ENCODE measurements at regions not wholly inside any gene's neighbourhood (a gene's known extent, or its start where the extent isn't known, plus 50 kb on each side); places are given as distances from the start of the nearest gene placed in this dataset.

DNA sequence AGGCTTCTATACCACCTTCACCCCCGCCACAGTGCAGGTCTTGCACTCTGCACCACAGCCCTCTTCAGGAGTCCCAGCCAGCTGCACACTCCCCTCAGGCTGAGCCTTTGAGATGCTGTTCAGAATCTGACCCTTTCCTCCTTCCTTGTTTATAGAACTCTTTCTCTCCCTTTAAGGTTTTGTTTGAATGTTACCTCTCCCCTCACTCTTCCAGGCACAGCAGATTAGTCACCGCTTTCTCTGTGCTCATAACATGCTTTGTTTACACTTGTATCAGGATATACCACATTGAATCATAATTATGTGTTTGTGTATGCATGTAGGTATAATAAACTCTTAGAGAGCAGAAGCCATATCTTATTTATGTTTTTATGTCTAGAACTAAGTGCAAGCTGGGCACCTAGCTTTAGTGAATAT, 168.4 kb upstream of the BCL6 start:
- H3K27ac ChIP-seq (ENCODE audit: low read length) = peak overlapping the region; percentile 94
- POLR2A ChIA-PET = no interaction called here

DNA sequence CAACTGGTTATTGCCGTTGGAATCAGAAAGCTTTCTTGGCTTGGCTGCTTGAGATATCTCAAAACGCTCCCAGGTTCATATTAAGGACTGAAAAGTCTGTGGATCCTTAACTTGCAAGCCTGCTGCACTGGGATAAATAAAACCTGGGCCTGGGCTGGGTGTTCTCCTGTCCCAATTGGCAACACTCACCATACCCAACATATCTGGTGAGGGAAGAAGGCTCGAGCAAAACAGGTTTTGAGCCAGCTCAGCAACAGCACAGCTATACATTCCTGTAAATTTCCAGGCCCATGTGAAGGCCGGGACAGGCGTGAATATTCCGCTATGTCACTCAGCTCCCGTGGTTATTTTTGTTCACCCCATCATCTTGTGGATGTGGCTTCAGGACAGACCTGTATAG, 169.0 kb upstream of the BCL6 start:
- CTCF ChIA-PET = interaction anchor here (0.6 kb wide), 1 partner anchor 396 kb away, joined by 10 read pairs; no protein-coding TSS in a partner anchor
- peak; percentile 80 for ATAC-seq
- BruUV-seq (replicated peaks) = no TSS peak
- DNase-seq (ENCODE audit: low read depth, low spot score) = no peak
- no peaks in the 10 kb centered on the region for H3K27me3 ChIP-seq (ENCODE audit: control insufficient read depth, insufficient read depth, low read length)
- in situ Hi-C loops (cut with HindIII; ENCODE audit: low pct_unique_long_range_greater_than_20kb, low sequenced_read_pairs) (loop anchor here (10.0 kb wide), 1 partner anchor 169 kb away; the partner anchor contains the start of gene BCL6), intact Hi-C loops (cut with micrococcal nuclease; ENCODE audit: unreplicated experiment) (loop anchor here (5.0 kb wide), 1 partner anchor 167 kb away; the partner anchor contains the start of gene BCL6)
- H3K4me3 ChIP-seq (ENCODE audit: low read depth in 2 of 2, low read length in 2 of 2) = no peak overlapping the region
- no peaks in the 10 kb centered on the region for H3K9me3 ChIP-seq (ENCODE audit: control insufficient read depth, insufficient read depth, low read depth, low read length)
- POLR2A ChIA-PET = no interaction called here
- TF ChIP-seq TCF7L2 (IDR thresholded peaks at IDR 0.05; ENCODE audit: low read depth, low read length) (no peak), SIN3A (IDR thresholded peaks at IDR 0.05; ENCODE audit: borderline replicate concordance, insufficient read depth, low read depth, low read length) (no peak), POLR2AphosphoS5 (IDR thresholded peaks at IDR 0.05; ENCODE audit: low read depth, low read length) (no peak)
- TF ChIP-seq, protein P1, sequence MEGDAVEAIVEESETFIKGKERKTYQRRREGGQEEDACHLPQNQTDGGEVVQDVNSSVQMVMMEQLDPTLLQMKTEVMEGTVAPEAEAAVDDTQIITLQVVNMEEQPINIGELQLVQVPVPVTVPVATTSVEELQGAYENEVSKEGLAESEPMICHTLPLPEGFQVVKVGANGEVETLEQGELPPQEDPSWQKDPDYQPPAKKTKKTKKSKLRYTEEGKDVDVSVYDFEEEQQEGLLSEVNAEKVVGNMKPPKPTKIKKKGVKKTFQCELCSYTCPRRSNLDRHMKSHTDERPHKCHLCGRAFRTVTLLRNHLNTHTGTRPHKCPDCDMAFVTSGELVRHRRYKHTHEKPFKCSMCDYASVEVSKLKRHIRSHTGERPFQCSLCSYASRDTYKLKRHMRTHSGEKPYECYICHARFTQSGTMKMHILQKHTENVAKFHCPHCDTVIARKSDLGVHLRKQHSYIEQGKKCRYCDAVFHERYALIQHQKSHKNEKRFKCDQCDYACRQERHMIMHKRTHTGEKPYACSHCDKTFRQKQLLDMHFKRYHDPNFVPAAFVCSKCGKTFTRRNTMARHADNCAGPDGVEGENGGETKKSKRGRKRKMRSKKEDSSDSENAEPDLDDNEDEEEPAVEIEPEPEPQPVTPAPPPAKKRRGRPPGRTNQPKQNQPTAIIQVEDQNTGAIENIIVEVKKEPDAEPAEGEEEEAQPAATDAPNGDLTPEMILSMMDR (IDR thresholded peaks at IDR 0.05) = no peak
- TF ChIP-seq, protein P2, sequence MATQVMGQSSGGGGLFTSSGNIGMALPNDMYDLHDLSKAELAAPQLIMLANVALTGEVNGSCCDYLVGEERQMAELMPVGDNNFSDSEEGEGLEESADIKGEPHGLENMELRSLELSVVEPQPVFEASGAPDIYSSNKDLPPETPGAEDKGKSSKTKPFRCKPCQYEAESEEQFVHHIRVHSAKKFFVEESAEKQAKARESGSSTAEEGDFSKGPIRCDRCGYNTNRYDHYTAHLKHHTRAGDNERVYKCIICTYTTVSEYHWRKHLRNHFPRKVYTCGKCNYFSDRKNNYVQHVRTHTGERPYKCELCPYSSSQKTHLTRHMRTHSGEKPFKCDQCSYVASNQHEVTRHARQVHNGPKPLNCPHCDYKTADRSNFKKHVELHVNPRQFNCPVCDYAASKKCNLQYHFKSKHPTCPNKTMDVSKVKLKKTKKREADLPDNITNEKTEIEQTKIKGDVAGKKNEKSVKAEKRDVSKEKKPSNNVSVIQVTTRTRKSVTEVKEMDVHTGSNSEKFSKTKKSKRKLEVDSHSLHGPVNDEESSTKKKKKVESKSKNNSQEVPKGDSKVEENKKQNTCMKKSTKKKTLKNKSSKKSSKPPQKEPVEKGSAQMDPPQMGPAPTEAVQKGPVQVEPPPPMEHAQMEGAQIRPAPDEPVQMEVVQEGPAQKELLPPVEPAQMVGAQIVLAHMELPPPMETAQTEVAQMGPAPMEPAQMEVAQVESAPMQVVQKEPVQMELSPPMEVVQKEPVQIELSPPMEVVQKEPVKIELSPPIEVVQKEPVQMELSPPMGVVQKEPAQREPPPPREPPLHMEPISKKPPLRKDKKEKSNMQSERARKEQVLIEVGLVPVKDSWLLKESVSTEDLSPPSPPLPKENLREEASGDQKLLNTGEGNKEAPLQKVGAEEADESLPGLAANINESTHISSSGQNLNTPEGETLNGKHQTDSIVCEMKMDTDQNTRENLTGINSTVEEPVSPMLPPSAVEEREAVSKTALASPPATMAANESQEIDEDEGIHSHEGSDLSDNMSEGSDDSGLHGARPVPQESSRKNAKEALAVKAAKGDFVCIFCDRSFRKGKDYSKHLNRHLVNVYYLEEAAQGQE (IDR thresholded peaks at IDR 0.05; ENCODE audit: insufficient read depth in 1 of 2, low read depth in 2 of 2, low read length in 1 of 2) = no peak
- H3K27ac ChIP-seq (ENCODE audit: low read length) = peak overlapping the region; percentile 94
- no peaks in the 10 kb centered on the region for H3K36me3 ChIP-seq (ENCODE audit: control insufficient read depth, insufficient read depth, low read length)
- peaks cover 34% of the 10 kb centered on the region for H3K4me1 ChIP-seq (ENCODE audit: control insufficient read depth, insufficient read depth, low read length)

More for the DNA sequence above, 168.4 kb upstream of the BCL6 start:
- DNase-seq (ENCODE audit: low read depth, low spot score) (peak; percentile 57), ATAC-seq (peak; percentile 91)
- CTCF ChIA-PET = interaction anchor here (0.6 kb wide), 1 partner anchor 396 kb away, joined by 10 read pairs; no protein-coding TSS in a partner anchor
- in situ Hi-C loops (cut with HindIII; ENCODE audit: low pct_unique_long_range_greater_than_20kb, low sequenced_read_pairs) (loop anchor here (10.0 kb wide), 1 partner anchor 169 kb away; the partner anchor contains the start of gene BCL6), intact Hi-C loops (cut with micrococcal nuclease; ENCODE audit: unreplicated experiment) (loop anchor here (5.0 kb wide), 1 partner anchor 166 kb away; the partner anchor contains the start of gene BCL6)
- TF ChIP-seq TCF7L2 (IDR thresholded peaks at IDR 0.05; ENCODE audit: low read depth, low read length) (peak; percentile 87), SIN3A (IDR thresholded peaks at IDR 0.05; ENCODE audit: borderline replicate concordance, insufficient read depth, low read depth, low read length) (no peak), POLR2AphosphoS5 (IDR thresholded peaks at IDR 0.05; ENCODE audit: low read depth, low read length) (0 out of 2 replicates have a peak, but pooled peaks have one; percentile 37)
- TF ChIP-seq, protein P1 (IDR thresholded peaks at IDR 0.05) = no peak
- TF ChIP-seq, protein P2 (IDR thresholded peaks at IDR 0.05; ENCODE audit: insufficient read depth in 1 of 2, low read depth in 2 of 2, low read length in 1 of 2) = 0 out of 4 replicates have a peak, but pooled peaks of 1 of the 2 experiments have one; percentile 26
- H3K27me3 ChIP-seq (ENCODE audit: control insufficient read depth, insufficient read depth, low read length) = no peaks in the 10 kb centered on the region
- no peaks in the 10 kb centered on the region for H3K9me3 ChIP-seq (ENCODE audit: control insufficient read depth, insufficient read depth, low read depth, low read length)
- H3K4me1 ChIP-seq (ENCODE audit: control insufficient read depth, insufficient read depth, low read length) = peaks cover 34% of the 10 kb centered on the region
- no TSS peak for BruUV-seq (replicated peaks)
- H3K4me3 ChIP-seq (ENCODE audit: low read depth in 2 of 2, low read length in 2 of 2) = no peak overlapping the region
- no peaks in the 10 kb centered on the region for H3K36me3 ChIP-seq (ENCODE audit: control insufficient read depth, insufficient read depth, low read length)

Measured in Panc1 (cell line).